IMR-90 (cell line): ENCODE measurements at regions not wholly inside any gene's neighbourhood (a gene's known extent, or its start where the extent isn't known, plus 50 kb on each side); places are given as distances from the start of the nearest gene placed in this dataset.

Source experiments
- POLR2A ChIP-seq: IDR thresholded peaks from 2 replicates; pipeline ENCODE4 v1.6.1; 2012; ENCODE audit warnings: mild to moderate bottlenecking, low read depth, low read length
- TF ChIP-seq, protein P1 (sequence below): conservative IDR thresholded peaks from 2 replicates; pipeline ENCODE4 v1.5.1; 2012; ENCODE audit warnings: mild to moderate bottlenecking, low read depth, low read length, improper control_type of control experiment

DNA sequence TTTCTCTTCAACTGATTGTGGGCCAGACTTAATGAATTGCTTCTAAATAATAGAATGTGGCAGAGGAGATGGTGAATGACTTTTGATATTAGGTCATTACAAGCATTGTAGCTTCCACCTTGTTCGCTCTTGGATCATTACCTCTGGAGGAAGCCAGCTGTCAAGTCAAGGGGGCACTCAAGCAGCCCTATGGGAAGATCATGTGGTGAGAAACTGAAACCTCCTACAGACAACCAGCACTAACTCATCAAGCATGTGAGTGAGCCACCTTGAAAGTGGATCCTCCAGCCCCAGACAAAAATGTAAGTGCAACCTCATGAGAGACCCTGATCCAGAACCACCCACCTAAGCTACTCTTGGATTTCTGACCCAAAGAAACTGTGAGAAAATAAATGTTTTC lies 109.8 kb upstream of the TBC1D5 start:
- TF ChIP-seq, protein P1, sequence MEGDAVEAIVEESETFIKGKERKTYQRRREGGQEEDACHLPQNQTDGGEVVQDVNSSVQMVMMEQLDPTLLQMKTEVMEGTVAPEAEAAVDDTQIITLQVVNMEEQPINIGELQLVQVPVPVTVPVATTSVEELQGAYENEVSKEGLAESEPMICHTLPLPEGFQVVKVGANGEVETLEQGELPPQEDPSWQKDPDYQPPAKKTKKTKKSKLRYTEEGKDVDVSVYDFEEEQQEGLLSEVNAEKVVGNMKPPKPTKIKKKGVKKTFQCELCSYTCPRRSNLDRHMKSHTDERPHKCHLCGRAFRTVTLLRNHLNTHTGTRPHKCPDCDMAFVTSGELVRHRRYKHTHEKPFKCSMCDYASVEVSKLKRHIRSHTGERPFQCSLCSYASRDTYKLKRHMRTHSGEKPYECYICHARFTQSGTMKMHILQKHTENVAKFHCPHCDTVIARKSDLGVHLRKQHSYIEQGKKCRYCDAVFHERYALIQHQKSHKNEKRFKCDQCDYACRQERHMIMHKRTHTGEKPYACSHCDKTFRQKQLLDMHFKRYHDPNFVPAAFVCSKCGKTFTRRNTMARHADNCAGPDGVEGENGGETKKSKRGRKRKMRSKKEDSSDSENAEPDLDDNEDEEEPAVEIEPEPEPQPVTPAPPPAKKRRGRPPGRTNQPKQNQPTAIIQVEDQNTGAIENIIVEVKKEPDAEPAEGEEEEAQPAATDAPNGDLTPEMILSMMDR, result no peak
- no peak for TF ChIP-seq POLR2A
